ENCODE measurements at regions not wholly inside any gene's neighbourhood (a gene's known extent, or its start where the extent isn't known, plus 50 kb on each side); places are given as distances from the start of the nearest gene placed in this dataset.

DNA sequence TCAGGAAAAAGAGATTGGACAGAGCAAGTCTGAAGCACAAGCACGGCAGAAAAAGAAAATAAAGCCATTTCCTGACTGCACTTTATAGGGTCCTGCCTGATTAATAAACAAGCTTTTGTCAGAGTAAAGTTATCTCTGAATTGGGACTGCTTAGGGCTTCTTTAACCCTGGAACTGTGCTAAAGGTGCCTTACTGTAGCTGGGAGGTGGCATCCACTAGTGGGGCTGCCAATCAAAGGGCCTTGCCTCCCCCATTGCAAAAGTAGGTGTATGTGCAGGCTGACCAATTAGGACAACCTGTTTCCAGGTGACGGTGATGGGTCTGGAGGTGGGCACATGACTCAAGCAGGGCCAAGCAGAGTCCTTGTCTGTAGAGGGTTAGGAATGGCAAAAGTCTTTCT lies 57.4 kb upstream of the RAPH1 start:
- H3K36me3 ChIP-seq: no peaks in the 10 kb centered on the region
- no peaks in the 10 kb centered on the region for H3K9me3 ChIP-seq
- DNase-seq (no peak), ATAC-seq (ENCODE audit: low FRiP score in 2 of 2) (no peak)
- H3K4me1 ChIP-seq: peaks cover 5 to 15% (median 9%) of the 10 kb centered on the region in 4 donors
- H3K27ac ChIP-seq: no peak overlapping the region
- 63 to 67% methylated on average over 2 of the region's 2 CpGs for WGBS, 2 donors
- no peak overlapping the region for H3K4me3 ChIP-seq
- TF ChIP-seq POLR2AphosphoS5 (IDR thresholded peaks at IDR 0.05) (no peak), EP300 (IDR thresholded peaks at IDR 0.05) (no peak), POLR2A (IDR thresholded peaks at IDR 0.05) (no peak)
- TF ChIP-seq, protein P1, sequence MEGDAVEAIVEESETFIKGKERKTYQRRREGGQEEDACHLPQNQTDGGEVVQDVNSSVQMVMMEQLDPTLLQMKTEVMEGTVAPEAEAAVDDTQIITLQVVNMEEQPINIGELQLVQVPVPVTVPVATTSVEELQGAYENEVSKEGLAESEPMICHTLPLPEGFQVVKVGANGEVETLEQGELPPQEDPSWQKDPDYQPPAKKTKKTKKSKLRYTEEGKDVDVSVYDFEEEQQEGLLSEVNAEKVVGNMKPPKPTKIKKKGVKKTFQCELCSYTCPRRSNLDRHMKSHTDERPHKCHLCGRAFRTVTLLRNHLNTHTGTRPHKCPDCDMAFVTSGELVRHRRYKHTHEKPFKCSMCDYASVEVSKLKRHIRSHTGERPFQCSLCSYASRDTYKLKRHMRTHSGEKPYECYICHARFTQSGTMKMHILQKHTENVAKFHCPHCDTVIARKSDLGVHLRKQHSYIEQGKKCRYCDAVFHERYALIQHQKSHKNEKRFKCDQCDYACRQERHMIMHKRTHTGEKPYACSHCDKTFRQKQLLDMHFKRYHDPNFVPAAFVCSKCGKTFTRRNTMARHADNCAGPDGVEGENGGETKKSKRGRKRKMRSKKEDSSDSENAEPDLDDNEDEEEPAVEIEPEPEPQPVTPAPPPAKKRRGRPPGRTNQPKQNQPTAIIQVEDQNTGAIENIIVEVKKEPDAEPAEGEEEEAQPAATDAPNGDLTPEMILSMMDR (IDR thresholded peaks at IDR 0.05): no peak
- no peaks in the 10 kb centered on the region for H3K27me3 ChIP-seq

DNA sequence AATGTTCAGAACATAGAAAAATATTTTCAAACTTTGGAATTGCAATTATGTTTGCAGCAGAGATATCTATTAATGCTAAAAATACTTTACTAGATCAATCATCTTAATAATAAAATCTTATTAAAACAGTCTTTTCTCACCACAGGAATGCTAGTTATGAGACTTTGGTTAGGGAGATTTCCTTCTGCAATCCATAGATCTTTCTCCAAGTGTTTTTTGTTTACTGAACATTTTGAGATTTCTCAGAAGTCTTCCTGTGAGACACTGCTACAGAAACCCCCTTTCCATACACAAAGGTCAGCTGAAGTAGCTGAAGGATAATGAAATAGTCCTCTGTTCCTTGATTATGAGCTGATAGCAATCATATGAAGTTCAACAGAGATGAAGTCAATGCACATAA lies 59.4 kb upstream of the RAPH1 start:
- Histone ChIP-seq H3K36me3 (no peaks in the 10 kb centered on the region), H3K9me3 (no peaks in the 10 kb centered on the region), H3K4me1 (peaks cover 5 to 15% (median 9%) of the 10 kb centered on the region in 4 donors), H3K27me3 (no peaks in the 10 kb centered on the region), H3K4me3 (no peak overlapping the region), H3K27ac (no peak overlapping the region)
- ATAC-seq (ENCODE audit: low FRiP score in 2 of 2) (no peak), DNase-seq (no peak)
- TF ChIP-seq EP300 (IDR thresholded peaks at IDR 0.05) (no peak), POLR2AphosphoS5 (IDR thresholded peaks at IDR 0.05) (no peak), POLR2A (IDR thresholded peaks at IDR 0.05) (no peak)
- TF ChIP-seq, protein P1 (IDR thresholded peaks at IDR 0.05): no peak

DNA sequence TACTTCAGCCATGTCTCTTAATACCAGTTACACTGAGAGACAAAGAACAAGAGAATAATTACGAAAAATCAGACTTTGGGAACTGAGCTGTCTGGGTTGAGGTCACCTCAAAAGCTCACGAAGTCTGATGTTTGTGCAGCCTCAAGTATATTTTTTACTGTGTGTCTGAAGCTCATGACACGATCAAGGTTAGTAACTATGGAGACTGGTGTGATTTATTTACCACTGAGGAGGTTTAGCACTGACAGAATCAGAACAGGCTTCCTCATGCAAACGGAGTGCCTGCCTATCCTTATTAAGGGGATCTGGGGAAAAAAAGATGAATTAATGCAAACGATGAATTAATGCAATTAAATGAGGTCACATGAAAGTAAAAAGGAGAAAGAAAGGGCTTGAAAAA lies 61.1 kb upstream of the RAPH1 start:
- WGBS, 2 donors: 78 to 79% methylated on average over 5 of the region's 5 CpGs
- Histone ChIP-seq H3K4me3 (no peak overlapping the region), H3K9me3 (no peaks in the 10 kb centered on the region), H3K27ac (no peak overlapping the region), H3K36me3 (no peaks in the 10 kb centered on the region), H3K4me1 (peaks cover 5 to 15% (median 9%) of the 10 kb centered on the region in 4 donors), H3K27me3 (no peaks in the 10 kb centered on the region)
- no peak for DNase-seq
- TF ChIP-seq EP300 (IDR thresholded peaks at IDR 0.05): no peak
- TF ChIP-seq, protein P1 (IDR thresholded peaks at IDR 0.05): no peak
- TF ChIP-seq POLR2A (IDR thresholded peaks at IDR 0.05): no peak
- TF ChIP-seq POLR2AphosphoS5 (IDR thresholded peaks at IDR 0.05): no peak
- ATAC-seq (ENCODE audit: low FRiP score in 2 of 2): no peak

DNA sequence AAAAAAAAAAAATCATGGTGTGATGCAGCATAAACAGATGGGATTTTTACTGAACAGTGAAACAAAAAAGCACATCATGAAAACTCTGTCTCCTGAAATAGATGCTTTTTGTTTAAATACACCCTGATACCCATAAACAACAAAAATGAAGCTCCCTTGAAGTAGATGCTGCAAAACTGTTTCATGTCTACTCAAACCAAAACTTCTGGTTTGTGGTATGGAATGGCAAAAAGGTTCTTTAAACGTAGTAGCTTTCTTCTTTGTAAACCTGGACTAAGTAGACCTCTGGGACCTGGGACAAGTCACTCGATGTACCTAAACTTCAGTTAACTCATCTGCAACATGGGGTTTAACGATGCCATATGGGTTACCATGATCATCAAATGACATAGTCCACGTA lies 64.4 kb upstream of the RAPH1 start:
- peaks cover 0 to 3% (median under 1%) of the 10 kb centered on the region in 4 donors for H3K4me1 ChIP-seq
- no peak for ATAC-seq (ENCODE audit: low FRiP score in 2 of 2)
- no peak overlapping the region for H3K27ac ChIP-seq
- TF ChIP-seq, protein P1 (IDR thresholded peaks at IDR 0.05): no peak
- TF ChIP-seq EP300 (IDR thresholded peaks at IDR 0.05) (no peak), POLR2AphosphoS5 (IDR thresholded peaks at IDR 0.05) (no peak), POLR2A (IDR thresholded peaks at IDR 0.05) (no peak)
- no peak overlapping the region for H3K4me3 ChIP-seq
- WGBS, 2 donors: 90 to 91% methylated on average over 4 of the region's 4 CpGs
- no peak for DNase-seq
- no peaks in the 10 kb centered on the region for H3K36me3 ChIP-seq
- H3K27me3 ChIP-seq: no peaks in the 10 kb centered on the region
- no peaks in the 10 kb centered on the region for H3K9me3 ChIP-seq

DNA sequence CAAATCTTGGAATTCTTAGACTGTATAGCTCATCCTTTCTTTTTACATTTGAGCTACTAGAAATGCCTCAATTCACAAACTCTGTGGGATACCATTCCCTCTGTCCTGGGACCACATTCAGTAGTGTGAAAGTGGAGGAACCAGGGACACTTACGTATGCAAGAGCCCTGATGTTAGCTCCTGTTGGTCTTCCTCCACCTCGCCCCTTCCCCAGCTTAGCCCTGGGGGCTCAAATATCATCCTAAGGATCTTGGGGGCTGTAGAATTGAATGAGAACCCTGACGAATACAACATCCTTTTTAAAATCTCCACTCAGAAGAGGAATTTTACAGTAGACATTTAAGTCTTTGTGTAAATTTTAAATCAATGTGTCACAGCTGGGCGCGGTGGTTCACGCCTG lies 65.2 kb upstream of the RAPH1 start:
- DNase-seq (no peak), ATAC-seq (ENCODE audit: low FRiP score in 2 of 2) (no peak)
- H3K27ac ChIP-seq: no peak overlapping the region
- peaks cover 0 to 5% (median under 1%) of the 10 kb centered on the region in 4 donors for H3K4me1 ChIP-seq
- TF ChIP-seq, protein P1 (IDR thresholded peaks at IDR 0.05): no peak
- TF ChIP-seq POLR2AphosphoS5 (IDR thresholded peaks at IDR 0.05) (no peak), EP300 (IDR thresholded peaks at IDR 0.05) (no peak), POLR2A (IDR thresholded peaks at IDR 0.05) (no peak)
- H3K36me3 ChIP-seq: no peaks in the 10 kb centered on the region
- WGBS, 2 donors: 94 to 95% methylated on average over 6 of the region's 6 CpGs
- no peaks in the 10 kb centered on the region for H3K27me3 ChIP-seq
- H3K4me3 ChIP-seq: no peak overlapping the region
- no peaks in the 10 kb centered on the region for H3K9me3 ChIP-seq
